ENCODE measurements at regions not wholly inside any gene's neighbourhood (a gene's known extent, or its start where the extent isn't known, plus 50 kb on each side); places are given as distances from the start of the nearest gene placed in this dataset.

- no peaks in the 10 kb centered on the region for H3K4me1 ChIP-seq (ENCODE audit: control insufficient read depth, insufficient read depth, low read length)
- H3K4me2 ChIP-seq (ENCODE audit: low read depth, low read length) = no peak overlapping the region
- no peaks in the 10 kb centered on the region for H3K27me3 ChIP-seq (ENCODE audit: control insufficient read depth, insufficient read depth, low read length)
- no CpG with 5 or more reads among the region's 3 CpGs for WGBS, 2 experiments (ENCODE audit: extremely low coverage in 2 of 2, insufficient read length in 1 of 2)
- H3K36me3 ChIP-seq (ENCODE audit: control insufficient read depth, insufficient read depth, low read length) = no peaks in the 10 kb centered on the region
- no TSS peak for BruUV-seq (replicated peaks)
- TF ChIP-seq MAZ (IDR thresholded peaks at IDR 0.05; ENCODE audit: borderline replicate concordance, low read depth, low read length) (no peak), FOS (IDR thresholded peaks at IDR 0.05; ENCODE audit: low read depth, low read length) (no peak), MAFK (IDR thresholded peaks at IDR 0.05; ENCODE audit: low read depth, low read length) (no peak), ELK1 (IDR thresholded peaks at IDR 0.05; ENCODE audit: borderline replicate concordance, low read depth, low read length) (no peak)
- H3K18ac ChIP-seq (ENCODE audit: low read depth, low read length) = no peak overlapping the region
- no peak overlapping the region for H3K4ac ChIP-seq (ENCODE audit: low read depth, low read length)
- H2BK120ac ChIP-seq (ENCODE audit: low read depth, low read length) = no peak overlapping the region
- no peaks in the 10 kb centered on the region for H3K79me1 ChIP-seq (ENCODE audit: low read depth in 1 of 2, low read length in 2 of 2)
- H3K9me3 ChIP-seq (ENCODE audit: control insufficient read depth, insufficient read depth, low read length) = 0 out of 2 replicates have a peak, but pooled peaks cover 2% of the 10 kb centered on the region
- H3K9ac ChIP-seq (ENCODE audit: low read depth, low read length) = no peak overlapping the region
- ATAC-seq (ENCODE audit: low read depth) (no peak), DNase-seq (no peak)
- no peak overlapping the region for H3K14ac ChIP-seq (replicated peaks; ENCODE audit: low read depth, low read length)
- no peak overlapping the region for H4K8ac ChIP-seq (ENCODE audit: low read depth in 2 of 2, low read length in 2 of 2)
- ChIA-PET CTCF (no interaction called here), POLR2A (ENCODE audit: unreplicated experiment) (no interaction called here)
- no peak overlapping the region for H2BK15ac ChIP-seq (ENCODE audit: low read depth, low read length)
- no peak overlapping the region for H3K56ac ChIP-seq (ENCODE audit: extremely low read depth, insufficient read depth, low read length)
- no peak overlapping the region for H3K23ac ChIP-seq (ENCODE audit: low read depth, low read length)
- no peak overlapping the region for H2BK5ac ChIP-seq (ENCODE audit: low read depth, low read length, poor library complexity, severe bottlenecking)
- no peak overlapping the region for H4K91ac ChIP-seq (ENCODE audit: insufficient read depth, low read depth, low read length)
- H4K5ac ChIP-seq (ENCODE audit: low read depth, low read length) = no peak overlapping the region
- no peak overlapping the region for H2BK20ac ChIP-seq (ENCODE audit: low read depth, low read length)
- dilution Hi-C loops (cut with HindIII; ENCODE audit: low sequenced_read_pairs, unreplicated experiment) = no loop called here
- no peak overlapping the region for H3K27ac ChIP-seq (ENCODE audit: insufficient read depth, low read length)
- H4K20me1 ChIP-seq (ENCODE audit: insufficient read depth, low read length) = no peaks in the 10 kb centered on the region
- in situ Hi-C loops (cut with MboI; ENCODE audit: low sequenced_read_pairs) = no loop called here
- no peak overlapping the region for H2AFZ ChIP-seq (replicated peaks; ENCODE audit: low read length, poor library complexity)
- H2AK9ac ChIP-seq (replicated peaks; ENCODE audit: low read depth, low read length, poor library complexity) = no peak overlapping the region
- intact Hi-C loops (cut with micrococcal nuclease) = no loop called here
- no peak overlapping the region for H3K4me3 ChIP-seq (ENCODE audit: insufficient read depth, low read depth, low read length)
- H2AK5ac ChIP-seq (ENCODE audit: low read depth, low read length) = no peak overlapping the region
- no peaks in the 10 kb centered on the region for H3K9me1 ChIP-seq (ENCODE audit: insufficient read depth, low read length)
These were observed 1946.7 kb downstream of the MRPL39 start for GRCh38 chr21:23660560-23660959.

Data from IMR-90 (cell line).